Activated naive CD4-positive, alpha-beta T cell treated with anti-CD3 and anti-CD28 coated beads, Interleukin-2, amount 10 ng/mL, durations not matched to agents 7 days and 5 days (primary cell): ENCODE measurements at regions not wholly inside any gene's neighbourhood (a gene's known extent, or its start where the extent isn't known, plus 50 kb on each side); places are given as distances from the start of the nearest gene placed in this dataset.

ENCODE experiments used
- CTCF ChIA-PET: fragments of 350-600 bp; sonication (Branson Sonifier 250); formaldehyde crosslinking; loops from one replicate; lab custom pipeline; 2021; ENCODE audit warnings: antibody characterized with exemption; lab: Charles Lee
- DNase-seq: peaks from one replicate; pipeline ENCODE4 v3.0.0-alpha.2; 2020
- H3K27ac Mint-ChIP-seq: one replicate; pipeline ENCODE4 v1.8.0; 2021; ENCODE audit warnings: mild to moderate bottlenecking, moderate library complexity, mixed read lengths
- H3K27me3 Mint-ChIP-seq: one replicate; pipeline ENCODE4 v1.8.0; 2021; ENCODE audit warnings: mild to moderate bottlenecking, mixed read lengths
- H3K36me3 Mint-ChIP-seq: one replicate; pipeline ENCODE4 v1.8.0; 2021; ENCODE audit warnings: mixed read lengths
- H3K4me1 Mint-ChIP-seq: one replicate; pipeline ENCODE4 v1.8.0; 2021; ENCODE audit warnings: mixed read lengths
- H3K4me3 Mint-ChIP-seq: one replicate; pipeline ENCODE4 v1.8.0; 2021; ENCODE audit warnings: mild to moderate bottlenecking, moderate library complexity, mixed read lengths
- H3K9me3 Mint-ChIP-seq: one replicate; pipeline ENCODE4 v1.8.0; 2021; ENCODE audit warnings: mixed read lengths

DNA sequence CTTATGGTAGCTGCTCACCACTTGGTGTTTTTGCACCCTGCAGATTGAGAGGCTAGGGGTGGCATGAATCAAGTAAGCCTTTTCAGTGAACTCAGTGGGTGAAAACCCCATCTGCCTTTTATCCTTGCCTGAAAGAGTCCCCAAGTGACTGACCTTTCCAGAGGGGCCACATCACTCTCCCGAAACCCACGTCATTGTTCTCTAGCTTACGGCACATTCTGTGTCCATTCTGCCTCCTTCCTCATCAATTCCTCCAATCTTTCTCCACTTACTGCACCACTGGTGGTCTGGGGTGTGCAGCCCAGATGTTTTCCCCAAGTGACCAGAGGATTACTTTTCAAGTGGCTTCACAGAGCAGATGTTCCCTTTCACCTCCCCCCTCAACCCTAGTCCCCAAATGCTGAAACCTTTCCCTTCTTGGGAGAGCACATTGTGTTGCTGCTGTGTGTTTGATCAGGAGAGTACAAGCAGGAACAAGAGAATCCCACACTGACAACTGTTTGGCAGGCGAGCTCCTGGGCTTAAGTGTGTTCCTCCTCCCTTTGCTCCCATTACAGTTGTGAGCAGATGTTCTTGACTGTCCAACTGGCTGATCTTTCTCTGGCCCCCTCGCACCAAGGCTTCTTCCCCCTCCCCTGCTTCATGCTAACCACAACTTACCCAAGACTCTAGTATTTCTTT is 138.0 kb upstream of the IGF1 start:
- no peaks in the 10 kb centered on the region for H3K9me3 Mint-ChIP-seq
- no peak overlapping the region for H3K27ac Mint-ChIP-seq
- DNase-seq, result no peak
- no peaks in the 10 kb centered on the region for H3K27me3 Mint-ChIP-seq
- H3K36me3 Mint-ChIP-seq, result no peaks in the 10 kb centered on the region
- no peaks in the 10 kb centered on the region for H3K4me1 Mint-ChIP-seq
- CTCF ChIA-PET, result interaction anchor here (0.6 kb wide), 1 partner anchor 405 kb away, joined by 3 read pairs; no protein-coding TSS in a partner anchor
- no peak overlapping the region for H3K4me3 Mint-ChIP-seq

DNA sequence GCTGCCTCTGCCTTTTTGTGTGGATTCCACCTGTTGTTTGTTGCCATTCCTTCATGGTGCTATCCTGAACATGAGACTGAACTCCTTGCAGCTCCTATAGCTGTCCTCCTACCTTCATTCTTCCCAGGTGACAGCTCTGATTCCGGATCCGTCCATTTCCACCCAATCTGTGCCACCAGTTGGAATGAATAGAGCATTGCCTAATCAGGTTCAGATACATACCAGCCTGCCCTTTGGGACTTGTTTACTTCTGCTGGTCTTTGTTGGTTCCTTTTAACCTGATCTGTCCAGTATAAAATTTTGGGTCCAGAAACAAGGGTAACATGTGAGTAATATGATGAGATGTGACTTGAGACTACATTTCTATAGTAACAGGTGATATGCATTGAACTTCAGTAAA is 136.3 kb upstream of the IGF1 start:
- H3K36me3 Mint-ChIP-seq, result no peaks in the 10 kb centered on the region
- H3K27ac Mint-ChIP-seq, result no peak overlapping the region
- CTCF ChIA-PET, result no interaction called here

DNA sequence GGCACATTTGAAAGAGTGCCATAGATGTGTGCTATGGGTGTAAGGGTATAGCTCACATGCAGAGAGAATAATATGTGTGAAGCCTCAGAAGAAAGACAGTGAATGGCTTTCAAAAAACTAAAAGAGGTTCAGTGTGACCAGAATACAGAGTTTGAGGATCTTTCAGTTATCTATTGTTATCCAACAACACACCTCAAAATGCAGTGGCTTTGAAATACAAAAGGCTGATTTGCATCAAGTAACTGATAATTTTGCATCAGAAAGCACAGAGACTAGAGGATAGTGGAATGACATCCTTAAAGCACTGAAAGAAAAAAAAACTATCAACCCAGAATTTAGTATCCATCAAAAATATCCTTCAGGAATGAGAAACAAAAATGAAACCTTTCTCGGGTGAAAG is 131.6 kb upstream of the IGF1 start:
- Mint-ChIP-seq H3K9me3 (peaks cover 8% of the 10 kb centered on the region), H3K27me3 (no peaks in the 10 kb centered on the region), H3K27ac (no peak overlapping the region), H3K4me1 (no peaks in the 10 kb centered on the region), H3K4me3 (no peak overlapping the region), H3K36me3 (no peaks in the 10 kb centered on the region)
- CTCF ChIA-PET, result no interaction called here
- DNase-seq, result no peak

More for the DNA sequence above, 136.3 kb upstream of the IGF1 start:
- H3K4me1 Mint-ChIP-seq, result no peaks in the 10 kb centered on the region
- H3K4me3 Mint-ChIP-seq, result no peak overlapping the region
- H3K27me3 Mint-ChIP-seq, result no peaks in the 10 kb centered on the region
- H3K9me3 Mint-ChIP-seq, result no peaks in the 10 kb centered on the region
- DNase-seq, result no peak

DNA sequence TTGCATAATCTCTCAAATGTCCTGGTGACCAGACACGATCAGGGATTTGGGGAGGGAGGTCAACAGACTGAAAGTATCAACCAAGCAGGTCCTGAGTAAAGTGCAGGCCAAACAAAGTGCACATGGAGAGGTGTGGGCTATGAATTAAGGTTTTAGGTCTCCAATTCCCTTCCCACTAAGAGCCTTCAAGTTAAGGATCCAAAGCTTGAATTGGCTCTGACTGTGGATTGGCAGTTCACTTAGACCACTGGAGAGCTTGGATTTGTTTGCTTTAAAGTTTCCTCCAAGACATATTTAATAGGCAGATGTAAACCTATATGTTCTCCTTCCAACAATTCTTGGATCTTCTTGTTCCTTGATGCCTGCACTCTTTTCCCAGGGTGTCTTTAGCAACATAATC is 129.6 kb upstream of the IGF1 start:
- CTCF ChIA-PET, result no interaction called here
- H3K27me3 Mint-ChIP-seq, result no peaks in the 10 kb centered on the region

DNA sequence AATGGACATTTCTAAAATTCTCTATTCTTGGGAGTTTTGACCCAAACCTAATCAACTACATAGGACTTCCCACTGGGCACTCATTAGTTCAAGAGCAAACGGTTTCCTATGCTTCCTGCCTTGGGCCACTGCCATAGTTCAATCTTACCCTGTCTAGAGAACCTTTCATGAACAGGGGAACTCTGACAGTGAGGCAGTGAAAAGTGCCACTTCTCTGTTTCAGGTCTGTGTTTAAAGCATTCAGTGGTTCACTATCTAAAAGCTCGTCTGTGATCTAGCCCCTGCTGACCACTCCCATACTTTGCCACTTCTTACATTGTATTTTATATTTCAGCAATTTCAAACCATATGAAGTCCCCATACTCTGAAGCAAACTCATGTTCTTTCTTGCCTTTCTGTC is 122.7 kb upstream of the IGF1 start:
- no peak overlapping the region for H3K4me3 Mint-ChIP-seq
- no peak overlapping the region for H3K27ac Mint-ChIP-seq
- no peaks in the 10 kb centered on the region for H3K36me3 Mint-ChIP-seq
- no peaks in the 10 kb centered on the region for H3K4me1 Mint-ChIP-seq
- no peak for DNase-seq
- H3K9me3 Mint-ChIP-seq, result peaks cover 5% of the 10 kb centered on the region
- H3K27me3 Mint-ChIP-seq, result no peaks in the 10 kb centered on the region
- CTCF ChIA-PET, result no interaction called here

More for the DNA sequence above, 129.6 kb upstream of the IGF1 start:
- H3K4me3 Mint-ChIP-seq, result no peak overlapping the region
- H3K36me3 Mint-ChIP-seq, result no peaks in the 10 kb centered on the region
- no peaks in the 10 kb centered on the region for H3K4me1 Mint-ChIP-seq
- no peak overlapping the region for H3K27ac Mint-ChIP-seq
- no peak for DNase-seq
- H3K9me3 Mint-ChIP-seq, result peaks cover 8% of the 10 kb centered on the region

DNA sequence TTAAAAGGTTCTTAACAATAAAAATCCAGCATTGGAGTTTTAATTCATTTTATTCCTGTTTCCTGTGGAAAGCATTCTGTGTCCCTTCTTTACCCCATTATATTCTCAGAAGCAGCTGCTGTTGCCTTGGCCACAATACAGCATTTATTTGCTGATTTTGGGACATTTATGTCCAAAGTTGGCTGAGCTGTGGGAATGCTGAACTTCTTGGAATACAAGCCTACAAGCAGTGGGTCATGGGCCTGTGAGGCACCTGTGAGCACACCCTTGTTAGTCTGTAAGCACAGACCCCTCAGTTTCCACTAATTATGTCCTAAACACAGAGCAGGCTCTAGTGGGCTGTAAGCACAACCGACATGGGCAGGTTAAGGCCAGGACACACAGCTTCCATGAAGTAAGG is 122.2 kb upstream of the IGF1 start:
- H3K4me3 Mint-ChIP-seq, result no peak overlapping the region
- CTCF ChIA-PET, result no interaction called here
- H3K9me3 Mint-ChIP-seq, result peaks cover 4% of the 10 kb centered on the region
- no peaks in the 10 kb centered on the region for H3K27me3 Mint-ChIP-seq
- no peak for DNase-seq
- no peak overlapping the region for H3K27ac Mint-ChIP-seq
- H3K4me1 Mint-ChIP-seq, result no peaks in the 10 kb centered on the region
- H3K36me3 Mint-ChIP-seq, result no peaks in the 10 kb centered on the region

DNA sequence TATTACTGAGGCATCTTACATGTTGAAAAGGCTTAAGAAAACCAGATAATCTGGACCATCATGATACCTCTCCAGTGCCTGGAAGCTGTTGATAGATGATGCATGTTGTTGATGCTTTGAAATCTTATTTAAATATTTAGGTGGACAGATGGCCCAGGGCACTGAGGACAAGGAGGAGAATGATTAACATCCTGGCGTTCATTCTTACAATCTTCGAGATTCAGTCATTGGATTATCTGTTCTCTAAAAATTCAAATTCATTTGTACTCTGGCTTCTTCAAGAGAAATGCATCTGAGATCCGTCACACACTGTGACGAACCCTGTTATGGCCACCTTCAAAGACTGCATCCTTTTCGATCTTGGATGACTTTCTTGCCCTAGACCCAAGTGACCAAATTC is 121.3 kb upstream of the IGF1 start:
- Mint-ChIP-seq H3K9me3 (peaks cover 2% of the 10 kb centered on the region), H3K4me1 (no peaks in the 10 kb centered on the region), H3K36me3 (no peaks in the 10 kb centered on the region), H3K27me3 (no peaks in the 10 kb centered on the region), H3K4me3 (no peak overlapping the region), H3K27ac (no peak overlapping the region)
- CTCF ChIA-PET, result no interaction called here
- no peak for DNase-seq

DNA sequence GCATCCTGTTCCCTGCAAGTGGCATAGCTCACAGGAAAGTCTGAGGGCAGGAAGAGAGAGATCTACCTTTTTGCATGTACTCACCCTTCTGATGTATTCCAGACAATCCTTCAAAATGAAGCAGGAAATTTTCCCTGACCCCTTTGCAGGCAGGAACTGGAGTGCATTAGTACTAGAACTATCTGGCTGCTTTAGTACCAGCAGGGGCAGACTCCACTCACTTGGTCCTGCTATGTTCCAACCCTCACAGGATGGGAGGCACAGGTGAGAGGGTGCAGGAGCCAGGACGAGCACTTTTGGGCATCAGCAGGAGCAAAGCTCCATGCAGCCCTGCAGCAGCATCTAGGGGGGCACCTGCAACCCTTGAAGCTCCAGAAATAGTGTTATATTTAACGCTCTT is 116.3 kb upstream of the IGF1 start:
- DNase-seq, result no peak
- CTCF ChIA-PET, result no interaction called here
- Mint-ChIP-seq H3K27me3 (no peaks in the 10 kb centered on the region), H3K27ac (no peak overlapping the region), H3K9me3 (peaks cover 2% of the 10 kb centered on the region), H3K4me3 (no peak overlapping the region), H3K36me3 (no peaks in the 10 kb centered on the region), H3K4me1 (no peaks in the 10 kb centered on the region)

DNA sequence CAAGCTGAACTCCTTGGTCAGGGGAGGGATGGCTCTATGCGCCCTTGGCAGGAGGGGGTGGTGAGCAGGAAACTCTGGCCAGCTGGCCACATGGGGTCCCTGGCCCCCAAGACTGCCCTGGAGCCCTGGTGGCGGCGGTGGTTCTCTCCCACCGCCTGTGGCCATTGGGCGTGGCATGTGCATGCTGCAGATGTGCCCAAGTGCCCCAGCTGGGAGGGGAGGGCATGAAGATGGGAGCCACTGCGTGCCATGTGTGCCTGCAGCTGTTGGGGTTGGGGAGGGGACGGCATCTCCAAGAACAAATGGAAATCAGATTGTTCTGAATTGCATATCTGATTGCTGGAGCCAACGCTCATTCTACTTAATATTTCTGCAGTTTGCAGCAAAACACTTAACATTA is 115.7 kb upstream of the IGF1 start:
- Mint-ChIP-seq H3K4me1 (no peaks in the 10 kb centered on the region), H3K9me3 (peaks cover 2% of the 10 kb centered on the region), H3K36me3 (no peaks in the 10 kb centered on the region), H3K4me3 (no peak overlapping the region), H3K27me3 (no peaks in the 10 kb centered on the region), H3K27ac (no peak overlapping the region)
- CTCF ChIA-PET, result no interaction called here
- no peak for DNase-seq

DNA sequence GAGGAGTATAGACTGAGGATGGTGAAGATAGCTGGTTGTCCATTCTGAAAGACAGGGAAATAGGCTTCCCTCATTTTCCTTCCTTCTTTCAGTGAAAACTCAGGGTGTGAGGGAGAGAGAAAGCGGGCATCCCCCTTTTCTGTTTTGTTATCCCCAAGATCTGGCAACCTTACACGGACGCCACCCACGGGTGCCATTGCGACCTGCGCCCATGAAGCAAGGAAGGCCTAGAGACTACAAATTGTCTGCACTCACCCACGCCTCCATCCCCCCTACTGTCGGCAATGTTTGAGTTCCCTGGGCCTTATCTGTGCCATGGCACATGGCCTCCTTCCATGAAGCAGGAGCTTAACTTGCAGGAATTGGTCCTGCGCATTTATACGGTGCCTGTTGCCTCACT is 115.0 kb upstream of the IGF1 start:
- DNase-seq, result no peak
- no peaks in the 10 kb centered on the region for H3K36me3 Mint-ChIP-seq
- H3K4me1 Mint-ChIP-seq, result no peaks in the 10 kb centered on the region
- H3K27me3 Mint-ChIP-seq, result no peaks in the 10 kb centered on the region
- H3K9me3 Mint-ChIP-seq, result peaks cover 2% of the 10 kb centered on the region
- H3K4me3 Mint-ChIP-seq, result no peak overlapping the region
- CTCF ChIA-PET, result no interaction called here
- H3K27ac Mint-ChIP-seq, result no peak overlapping the region

DNA sequence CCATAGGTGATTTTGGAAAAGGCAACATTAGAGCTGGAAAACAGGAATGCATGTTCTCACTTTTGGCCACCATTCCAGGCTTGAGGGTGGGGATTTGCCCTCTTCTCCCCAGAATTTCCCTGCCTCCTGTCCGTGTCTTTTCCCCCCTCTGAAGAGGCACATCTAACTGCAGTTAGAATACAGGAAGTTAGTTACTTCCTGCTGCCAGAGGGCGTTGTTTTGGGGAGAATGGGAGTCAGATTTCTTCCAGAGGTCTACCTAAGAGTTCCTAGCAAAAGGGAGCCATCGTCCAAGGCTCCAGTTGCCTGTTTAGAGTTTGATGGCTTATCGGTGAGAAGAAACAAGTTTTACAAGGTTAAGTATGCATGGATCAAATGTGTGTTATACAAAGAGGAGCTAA is 112.8 kb upstream of the IGF1 start:
- no peaks in the 10 kb centered on the region for H3K36me3 Mint-ChIP-seq
- no peaks in the 10 kb centered on the region for H3K27me3 Mint-ChIP-seq
- H3K27ac Mint-ChIP-seq, result no peak overlapping the region
- H3K4me1 Mint-ChIP-seq, result no peaks in the 10 kb centered on the region
- CTCF ChIA-PET, result no interaction called here
- H3K4me3 Mint-ChIP-seq, result no peak overlapping the region
- peaks cover 2% of the 10 kb centered on the region for H3K9me3 Mint-ChIP-seq
- DNase-seq, result no peak

DNA sequence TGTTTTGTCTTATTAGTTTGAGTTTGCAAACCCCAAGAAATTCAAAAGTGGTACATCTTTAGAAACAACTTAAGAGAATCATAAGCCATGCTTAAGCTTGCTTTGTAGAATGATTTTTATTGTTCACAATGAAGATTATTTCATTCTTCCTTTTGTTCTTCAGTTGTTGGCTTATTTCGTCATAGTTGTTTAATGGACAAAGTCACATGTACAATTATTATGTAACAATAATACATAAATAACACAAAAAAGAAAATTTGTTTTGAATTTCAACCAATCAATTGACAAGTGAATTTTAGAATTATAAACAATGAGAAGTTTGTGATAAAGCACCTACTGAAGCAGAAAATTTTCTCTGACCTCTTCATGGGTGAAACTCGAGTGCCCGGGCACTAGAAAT is 111.8 kb upstream of the IGF1 start:
- Mint-ChIP-seq H3K27me3 (no peaks in the 10 kb centered on the region), H3K36me3 (no peaks in the 10 kb centered on the region), H3K27ac (no peak overlapping the region), H3K9me3 (peaks cover 2% of the 10 kb centered on the region), H3K4me3 (no peak overlapping the region), H3K4me1 (no peaks in the 10 kb centered on the region)
- DNase-seq, result no peak
- CTCF ChIA-PET, result no interaction called here

DNA sequence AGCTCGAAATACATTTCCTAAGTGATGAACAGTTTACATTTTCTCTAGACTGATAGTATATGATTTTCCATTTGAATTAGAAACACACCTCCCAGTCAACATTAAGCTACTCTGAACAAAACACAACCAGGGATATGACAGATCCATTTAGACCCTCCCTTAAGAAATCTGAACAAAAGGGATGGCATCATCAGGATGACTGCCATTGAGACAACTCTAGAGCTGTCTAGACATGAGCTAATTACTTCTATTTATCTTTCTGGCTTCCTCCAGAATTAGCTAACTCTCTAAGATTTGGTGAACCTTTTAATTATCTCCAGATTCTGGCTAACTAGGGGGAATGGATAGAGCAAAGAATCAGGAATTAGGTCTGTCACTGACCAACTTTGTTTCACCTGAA is 92.9 kb upstream of the IGF1 start:
- no peak for DNase-seq
- no peaks in the 10 kb centered on the region for H3K27me3 Mint-ChIP-seq
- CTCF ChIA-PET, result no interaction called here
- no peaks in the 10 kb centered on the region for H3K36me3 Mint-ChIP-seq
- H3K9me3 Mint-ChIP-seq, result no peaks in the 10 kb centered on the region
- H3K4me1 Mint-ChIP-seq, result no peaks in the 10 kb centered on the region
- no peak overlapping the region for H3K4me3 Mint-ChIP-seq
- H3K27ac Mint-ChIP-seq, result no peak overlapping the region

DNA sequence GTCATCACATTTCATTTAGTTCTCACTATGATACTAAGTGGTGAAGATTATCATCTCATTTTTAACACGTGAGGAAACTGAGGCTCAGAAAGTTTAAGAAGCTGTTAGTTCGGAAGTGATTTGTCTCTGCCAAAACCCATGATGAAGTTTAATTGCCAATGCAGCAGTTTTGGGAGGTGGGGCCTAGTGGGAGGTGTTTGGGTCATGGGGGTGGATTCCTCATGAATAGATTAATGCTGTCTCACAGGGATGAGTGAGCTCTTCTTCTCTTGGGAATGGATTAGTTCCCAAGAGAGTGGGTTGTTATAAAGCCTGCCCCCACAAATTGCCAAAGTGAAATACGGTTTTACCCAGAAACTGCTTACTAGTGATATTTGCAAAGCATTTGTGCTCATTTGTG is 91.5 kb upstream of the IGF1 start:
- no peaks in the 10 kb centered on the region for H3K27me3 Mint-ChIP-seq
- no peaks in the 10 kb centered on the region for H3K9me3 Mint-ChIP-seq
- no peak overlapping the region for H3K4me3 Mint-ChIP-seq
- CTCF ChIA-PET, result no interaction called here
- H3K27ac Mint-ChIP-seq, result no peak overlapping the region
- H3K4me1 Mint-ChIP-seq, result no peaks in the 10 kb centered on the region
- no peak for DNase-seq
- no peaks in the 10 kb centered on the region for H3K36me3 Mint-ChIP-seq

DNA sequence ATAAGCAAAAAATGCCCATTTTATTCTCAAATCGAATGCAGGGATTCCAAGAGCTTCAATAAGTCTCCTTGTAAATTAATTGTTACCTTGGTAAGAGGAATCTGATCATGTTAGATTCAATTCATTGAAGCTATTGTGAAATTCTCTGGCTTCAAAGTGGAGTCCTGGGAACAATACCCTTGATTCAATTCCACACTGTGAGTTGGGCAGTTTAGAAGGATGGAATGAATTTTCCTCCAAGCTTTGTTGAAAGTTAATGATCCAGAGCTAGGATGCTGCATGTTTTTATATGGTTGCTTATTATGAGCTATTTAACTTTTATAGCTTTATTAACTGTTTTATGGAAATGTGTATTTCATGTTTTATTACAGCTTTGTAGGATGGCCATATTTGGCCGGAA is 89.9 kb upstream of the IGF1 start:
- Mint-ChIP-seq H3K27ac (no peak overlapping the region), H3K27me3 (no peaks in the 10 kb centered on the region), H3K4me1 (no peaks in the 10 kb centered on the region), H3K4me3 (no peak overlapping the region), H3K36me3 (no peaks in the 10 kb centered on the region), H3K9me3 (no peaks in the 10 kb centered on the region)
- CTCF ChIA-PET, result no interaction called here
- DNase-seq, result no peak

DNA sequence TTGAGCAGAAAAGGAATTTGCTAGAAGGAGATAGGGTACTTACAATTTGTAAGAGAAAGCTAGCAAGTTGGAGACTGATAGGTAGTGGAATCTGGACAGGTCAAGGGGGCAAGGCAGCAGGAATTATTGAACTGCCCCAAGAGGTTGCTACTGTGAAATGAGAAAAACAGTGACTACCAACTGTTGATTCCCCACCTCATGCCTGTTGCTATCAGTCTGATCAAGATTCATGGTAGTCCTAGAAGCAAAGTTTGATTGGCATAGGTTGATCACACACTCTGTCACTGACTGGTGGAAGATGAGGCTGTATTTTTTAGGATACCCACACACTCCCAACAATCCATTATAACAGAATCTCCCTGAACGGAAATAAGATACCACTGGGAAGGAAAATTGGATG is 89.4 kb upstream of the IGF1 start:
- CTCF ChIA-PET, result no interaction called here
- no peak overlapping the region for H3K4me3 Mint-ChIP-seq
- DNase-seq, result no peak
- no peaks in the 10 kb centered on the region for H3K27me3 Mint-ChIP-seq
- no peaks in the 10 kb centered on the region for H3K36me3 Mint-ChIP-seq
- no peaks in the 10 kb centered on the region for H3K4me1 Mint-ChIP-seq
- no peak overlapping the region for H3K27ac Mint-ChIP-seq
- no peaks in the 10 kb centered on the region for H3K9me3 Mint-ChIP-seq
